HepG2 (cell line): ENCODE measurements at regions not wholly inside any gene's neighbourhood (a gene's known extent, or its start where the extent isn't known, plus 50 kb on each side); places are given as distances from the start of the nearest gene placed in this dataset.

Source experiments
- CCAR2 ChIP-seq: fragments of 200-400 bp; formaldehyde crosslinking; optimal IDR thresholded peaks from 2 replicates; pipeline ENCODE3; 2018; ENCODE audit warnings: low read depth, mild to moderate bottlenecking, low read length, moderate library complexity
- CEBPG ChIP-seq: IDR thresholded peaks from 2 replicates; pipeline ENCODE4 v1.6.1; 2016
- DNMT3B ChIP-seq: conservative IDR thresholded peaks from 2 replicates; pipeline ENCODE4 v1.6.1; 2016; ENCODE audit warnings: missing biosample characterization, control low read depth
- JARID2 ChIP-seq: sonication (generic); formaldehyde crosslinking; IDR thresholded peaks from 2 replicates; pipeline ENCODE4 v1.8.1; 2023; ENCODE audit warnings: missing genetic modification reagents, inconsistent platforms; ENCODE audit not compliant: insufficient replicate concordance
- JUN ChIP-seq: sonication (generic); formaldehyde crosslinking; IDR thresholded peaks from 2 replicates; pipeline ENCODE4 v1.4.0; 2020; ENCODE audit warnings: mild to moderate bottlenecking, missing genetic modification reagents
- KDM6A ChIP-seq: IDR thresholded peaks from 2 replicates; pipeline ENCODE4 v1.6.1; 2016; ENCODE audit warnings: low read depth
- MZF1 ChIP-seq: sonication (generic); formaldehyde crosslinking; IDR thresholded peaks from 2 replicates; pipeline ENCODE4 v1.8.1; 2023; ENCODE audit warnings: mild to moderate bottlenecking, missing genetic modification reagents, borderline replicate concordance
- NFIC ChIP-seq: IDR thresholded peaks from 2 replicates; pipeline ENCODE4 v1.6.1; 2012; ENCODE audit warnings: mild to moderate bottlenecking, low read length, inconsistent platforms
- SP4 ChIP-seq: sonication (generic); formaldehyde crosslinking; IDR thresholded peaks from 2 replicates; pipeline ENCODE4 v1.8.1; 2023; ENCODE audit warnings: mild to moderate bottlenecking, missing genetic modification reagents
- TAF15 ChIP-seq: fragments of 200-400 bp; formaldehyde crosslinking; IDR thresholded peaks from one replicate; pipeline ENCODE4 v1.6.1; 2018; ENCODE audit warnings: mild to moderate bottlenecking, low read depth, low read length; ENCODE audit not compliant: poor library complexity, severe bottlenecking
- TERF1 ChIP-seq: sonication (generic); formaldehyde crosslinking; IDR thresholded peaks from 2 replicates; pipeline ENCODE4 v1.8.0; 2022; ENCODE audit warnings: mild to moderate bottlenecking, missing genetic modification reagents, moderate library complexity
- ZBTB39 ChIP-seq: sonication (generic); formaldehyde crosslinking; IDR thresholded peaks from 2 replicates; pipeline ENCODE4 v1.5.0; 2020; ENCODE audit warnings: missing genetic modification reagents
- ZBTB7B ChIP-seq: sonication (generic); formaldehyde crosslinking; IDR thresholded peaks from 2 replicates; pipeline ENCODE4 v1.4.0; 2020; ENCODE audit warnings: missing genetic modification reagents
- ZNF337 ChIP-seq: sonication (generic); formaldehyde crosslinking; IDR thresholded peaks from 2 replicates; pipeline ENCODE4 v1.5.1; 2020; ENCODE audit warnings: missing genetic modification reagents, low read depth, mild to moderate bottlenecking, borderline replicate concordance
- ZNF34 ChIP-seq: sonication (generic); formaldehyde crosslinking; IDR thresholded peaks from 2 replicates; pipeline ENCODE4 v1.4.0; 2020; ENCODE audit warnings: mild to moderate bottlenecking, missing genetic modification reagents, borderline replicate concordance
- ZNF564 ChIP-seq: sonication (generic); formaldehyde crosslinking; IDR thresholded peaks from 2 replicates; pipeline ENCODE4 v1.8.1; 2023; ENCODE audit warnings: mild to moderate bottlenecking, missing genetic modification reagents
- ZNF713 ChIP-seq: sonication (generic); formaldehyde crosslinking; IDR thresholded peaks from 2 replicates; pipeline ENCODE4 v1.4.0; 2020; ENCODE audit warnings: mild to moderate bottlenecking, missing genetic modification reagents
- ZNF879 ChIP-seq: sonication (generic); formaldehyde crosslinking; IDR thresholded peaks from 2 replicates; pipeline ENCODE4 v1.8.1; 2023; ENCODE audit warnings: missing genetic modification reagents
- ZSCAN12 ChIP-seq: sonication (generic); formaldehyde crosslinking; IDR thresholded peaks from 2 replicates; pipeline ENCODE4 v1.9.0; 2021; ENCODE audit warnings: mild to moderate bottlenecking, missing genetic modification reagents
- ZSCAN9 ChIP-seq: IDR thresholded peaks from 2 replicates; pipeline ENCODE4 v1.6.1; 2016; ENCODE audit warnings: borderline replicate concordance
- TF ChIP-seq, protein P1 (sequence below): IDR thresholded peaks from 2 replicates; pipeline ENCODE4 v1.6.1; 2018; ENCODE audit warnings: missing genetic modification reagents
- TF ChIP-seq, protein P2 (sequence below): sonication (generic); formaldehyde crosslinking; IDR thresholded peaks from 2 replicates; pipeline ENCODE4 v1.4.0; 2020; ENCODE audit warnings: mild to moderate bottlenecking, missing genetic modification reagents, borderline replicate concordance

GRCh38 chr9:97759581-97760288, 62.6 kb upstream of the XPA start (continued):
- TF ChIP-seq, protein P1, sequence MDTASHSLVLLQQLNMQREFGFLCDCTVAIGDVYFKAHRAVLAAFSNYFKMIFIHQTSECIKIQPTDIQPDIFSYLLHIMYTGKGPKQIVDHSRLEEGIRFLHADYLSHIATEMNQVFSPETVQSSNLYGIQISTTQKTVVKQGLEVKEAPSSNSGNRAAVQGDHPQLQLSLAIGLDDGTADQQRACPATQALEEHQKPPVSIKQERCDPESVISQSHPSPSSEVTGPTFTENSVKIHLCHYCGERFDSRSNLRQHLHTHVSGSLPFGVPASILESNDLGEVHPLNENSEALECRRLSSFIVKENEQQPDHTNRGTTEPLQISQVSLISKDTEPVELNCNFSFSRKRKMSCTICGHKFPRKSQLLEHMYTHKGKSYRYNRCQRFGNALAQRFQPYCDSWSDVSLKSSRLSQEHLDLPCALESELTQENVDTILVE (CRISPR knock-in tag) = no peak
- TF ChIP-seq JUN (CRISPR knock-in tag) (no peak; the same call in 1 of the 2 replicates), ZNF713 (no peak), TERF1 (no peak), ZSCAN9 (CRISPR knock-in tag) (peak; percentile 40; the same call in 1 of the 2 replicates), ZNF337 (CRISPR knock-in tag) (no peak), CEBPG (peak; percentile 76), ZBTB39 (no peak), ZNF879 (CRISPR knock-in tag) (no peak), ZNF564 (CRISPR knock-in tag) (no peak; the same call in 1 of the 2 replicates), CCAR2 (no peak), DNMT3B (CRISPR knock-in tag) (no peak), SP4 (CRISPR knock-in tag) (no peak), TAF15 (no peak), KDM6A (CRISPR knock-in tag) (peak; percentile 13; the same call in 1 of the 2 replicates), ZNF34 (CRISPR knock-in tag) (no peak), MZF1 (CRISPR knock-in tag) (no peak; the same call in 1 of the 2 replicates), ZSCAN12 (CRISPR knock-in tag) (no peak), JARID2 (CRISPR knock-in tag) (no peak), NFIC (no peak; the same call in 1 of the 2 replicates), ZBTB7B (CRISPR knock-in tag) (peak; percentile 92)
- TF ChIP-seq, protein P2, sequence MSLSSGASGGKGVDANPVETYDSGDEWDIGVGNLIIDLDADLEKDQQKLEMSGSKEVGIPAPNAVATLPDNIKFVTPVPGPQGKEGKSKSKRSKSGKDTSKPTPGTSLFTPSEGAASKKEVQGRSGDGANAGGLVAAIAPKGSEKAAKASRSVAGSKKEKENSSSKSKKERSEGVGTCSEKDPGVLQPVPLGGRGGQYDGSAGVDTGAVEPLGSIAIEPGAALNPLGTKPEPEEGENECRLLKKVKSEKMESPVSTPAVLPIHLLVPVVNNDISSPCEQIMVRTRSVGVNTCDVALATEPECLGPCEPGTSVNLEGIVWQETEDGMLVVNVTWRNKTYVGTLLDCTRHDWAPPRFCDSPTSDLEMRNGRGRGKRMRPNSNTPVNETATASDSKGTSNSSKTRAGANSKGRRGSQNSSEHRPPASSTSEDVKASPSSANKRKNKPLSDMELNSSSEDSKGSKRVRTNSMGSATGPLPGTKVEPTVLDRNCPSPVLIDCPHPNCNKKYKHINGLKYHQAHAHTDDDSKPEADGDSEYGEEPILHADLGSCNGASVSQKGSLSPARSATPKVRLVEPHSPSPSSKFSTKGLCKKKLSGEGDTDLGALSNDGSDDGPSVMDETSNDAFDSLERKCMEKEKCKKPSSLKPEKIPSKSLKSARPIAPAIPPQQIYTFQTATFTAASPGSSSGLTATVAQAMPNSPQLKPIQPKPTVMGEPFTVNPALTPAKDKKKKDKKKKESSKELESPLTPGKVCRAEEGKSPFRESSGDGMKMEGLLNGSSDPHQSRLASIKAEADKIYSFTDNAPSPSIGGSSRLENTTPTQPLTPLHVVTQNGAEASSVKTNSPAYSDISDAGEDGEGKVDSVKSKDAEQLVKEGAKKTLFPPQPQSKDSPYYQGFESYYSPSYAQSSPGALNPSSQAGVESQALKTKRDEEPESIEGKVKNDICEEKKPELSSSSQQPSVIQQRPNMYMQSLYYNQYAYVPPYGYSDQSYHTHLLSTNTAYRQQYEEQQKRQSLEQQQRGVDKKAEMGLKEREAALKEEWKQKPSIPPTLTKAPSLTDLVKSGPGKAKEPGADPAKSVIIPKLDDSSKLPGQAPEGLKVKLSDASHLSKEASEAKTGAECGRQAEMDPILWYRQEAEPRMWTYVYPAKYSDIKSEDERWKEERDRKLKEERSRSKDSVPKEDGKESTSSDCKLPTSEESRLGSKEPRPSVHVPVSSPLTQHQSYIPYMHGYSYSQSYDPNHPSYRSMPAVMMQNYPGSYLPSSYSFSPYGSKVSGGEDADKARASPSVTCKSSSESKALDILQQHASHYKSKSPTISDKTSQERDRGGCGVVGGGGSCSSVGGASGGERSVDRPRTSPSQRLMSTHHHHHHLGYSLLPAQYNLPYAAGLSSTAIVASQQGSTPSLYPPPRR (CRISPR knock-in tag) = no peak
